ENCODE measurements at regions not wholly inside any gene's neighbourhood (a gene's known extent, or its start where the extent isn't known, plus 50 kb on each side); places are given as distances from the start of the nearest gene placed in this dataset.

DNA sequence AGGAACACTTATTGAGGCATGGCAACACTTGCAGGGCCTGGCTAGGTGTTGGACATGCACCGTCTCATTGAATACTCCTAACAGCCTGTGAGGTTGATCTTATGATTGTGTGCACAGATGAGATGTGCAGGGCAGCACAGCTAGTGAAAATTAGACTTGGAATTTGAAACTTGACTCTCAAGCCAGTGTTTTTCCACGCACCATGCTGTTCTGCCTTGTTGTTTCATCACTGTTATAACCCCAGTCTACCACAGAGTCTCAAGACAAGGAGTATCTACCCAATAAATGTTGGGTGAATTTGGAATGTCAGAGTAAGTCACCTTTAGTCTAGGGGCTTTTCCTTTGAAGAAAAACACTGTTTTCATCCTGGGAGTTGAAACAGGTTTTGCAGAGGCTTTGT lies 55.8 kb upstream of the LRIG3 start:
- TF ChIP-seq ZBED1 (IDR thresholded peaks at IDR 0.05; ENCODE audit: borderline replicate concordance) (no peak), SMC3 (IDR thresholded peaks at IDR 0.05; ENCODE audit: borderline replicate concordance, low read length) (no peak), YY1 (IDR thresholded peaks at IDR 0.05; ENCODE audit: low read depth, low read length) (no peak), CREB1 (IDR thresholded peaks at IDR 0.05; ENCODE audit: low read depth) (no peak), EP300 (IDR thresholded peaks at IDR 0.05; ENCODE audit: borderline replicate concordance in 1 of 2, control insufficient read depth in 1 of 2, low read depth in 2 of 2, low read length in 2 of 2) (no peak), RB1 (IDR thresholded peaks at IDR 0.05; ENCODE audit: borderline replicate concordance) (no peak), POLR2A (IDR thresholded peaks at IDR 0.05; ENCODE audit: low read depth, low read length) (no peak), CEBPB (IDR thresholded peaks at IDR 0.05; ENCODE audit: borderline replicate concordance in 1 of 2, low read depth in 2 of 2, low read length in 2 of 2) (no peak), LARP7 (IDR thresholded peaks at IDR 0.05) (no peak), ZNF384 (IDR thresholded peaks at IDR 0.05; ENCODE audit: borderline replicate concordance, low read depth, low read length) (no peak)
- TF ChIP-seq, protein P1, sequence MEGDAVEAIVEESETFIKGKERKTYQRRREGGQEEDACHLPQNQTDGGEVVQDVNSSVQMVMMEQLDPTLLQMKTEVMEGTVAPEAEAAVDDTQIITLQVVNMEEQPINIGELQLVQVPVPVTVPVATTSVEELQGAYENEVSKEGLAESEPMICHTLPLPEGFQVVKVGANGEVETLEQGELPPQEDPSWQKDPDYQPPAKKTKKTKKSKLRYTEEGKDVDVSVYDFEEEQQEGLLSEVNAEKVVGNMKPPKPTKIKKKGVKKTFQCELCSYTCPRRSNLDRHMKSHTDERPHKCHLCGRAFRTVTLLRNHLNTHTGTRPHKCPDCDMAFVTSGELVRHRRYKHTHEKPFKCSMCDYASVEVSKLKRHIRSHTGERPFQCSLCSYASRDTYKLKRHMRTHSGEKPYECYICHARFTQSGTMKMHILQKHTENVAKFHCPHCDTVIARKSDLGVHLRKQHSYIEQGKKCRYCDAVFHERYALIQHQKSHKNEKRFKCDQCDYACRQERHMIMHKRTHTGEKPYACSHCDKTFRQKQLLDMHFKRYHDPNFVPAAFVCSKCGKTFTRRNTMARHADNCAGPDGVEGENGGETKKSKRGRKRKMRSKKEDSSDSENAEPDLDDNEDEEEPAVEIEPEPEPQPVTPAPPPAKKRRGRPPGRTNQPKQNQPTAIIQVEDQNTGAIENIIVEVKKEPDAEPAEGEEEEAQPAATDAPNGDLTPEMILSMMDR (IDR thresholded peaks at IDR 0.05 in 2 of 3, conservative IDR thresholded peaks at IDR 0.05 in 1 of 3; ENCODE audit: control insufficient read depth in 2 of 3, extremely low read depth in 1 of 3, insufficient read depth in 1 of 3, low read depth in 3 of 3, low read length in 3 of 3) = no peak
- TF ChIP-seq, protein P2, sequence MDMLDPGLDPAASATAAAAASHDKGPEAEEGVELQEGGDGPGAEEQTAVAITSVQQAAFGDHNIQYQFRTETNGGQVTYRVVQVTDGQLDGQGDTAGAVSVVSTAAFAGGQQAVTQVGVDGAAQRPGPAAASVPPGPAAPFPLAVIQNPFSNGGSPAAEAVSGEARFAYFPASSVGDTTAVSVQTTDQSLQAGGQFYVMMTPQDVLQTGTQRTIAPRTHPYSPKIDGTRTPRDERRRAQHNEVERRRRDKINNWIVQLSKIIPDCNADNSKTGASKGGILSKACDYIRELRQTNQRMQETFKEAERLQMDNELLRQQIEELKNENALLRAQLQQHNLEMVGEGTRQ (IDR thresholded peaks at IDR 0.05; ENCODE audit: borderline replicate concordance, low read depth, low read length) = no peak

All from GM12878 (cell line).